Esophagus muscularis mucosa (tissue), 4 donors: ENCODE measurements at regions not wholly inside any gene's neighbourhood (a gene's known extent, or its start where the extent isn't known, plus 50 kb on each side); places are given as distances from the start of the nearest gene placed in this dataset.

Experiments
- EP300 ChIP-seq: sonication (generic); formaldehyde crosslinking; IDR thresholded peaks from one replicate; pipeline ENCODE4 v1.6.1; 2017; ENCODE audit warnings: antibody characterized with exemption
- POLR2A ChIP-seq: fragments of 450-650 bp; IDR thresholded peaks from one replicate; pipeline ENCODE4 v1.6.1; 2017; ENCODE audit warnings: antibody characterized with exemption, moderate library complexity, mild to moderate bottlenecking, low read depth
- TF ChIP-seq, protein P1 (sequence below), 3 experiments: fragments of 200-600 bp in 2 of 3; fragments of 450-650 bp in 1 of 3; sonication (generic) in 2 of 3; IDR thresholded peaks; one replicate each; pipeline ENCODE4 v1.5.1; 2017 to 2019; ENCODE audit warnings: antibody characterized with exemption in 3 of 3, mild to moderate bottlenecking in 2 of 3, moderate library complexity in 1 of 3

DNA sequence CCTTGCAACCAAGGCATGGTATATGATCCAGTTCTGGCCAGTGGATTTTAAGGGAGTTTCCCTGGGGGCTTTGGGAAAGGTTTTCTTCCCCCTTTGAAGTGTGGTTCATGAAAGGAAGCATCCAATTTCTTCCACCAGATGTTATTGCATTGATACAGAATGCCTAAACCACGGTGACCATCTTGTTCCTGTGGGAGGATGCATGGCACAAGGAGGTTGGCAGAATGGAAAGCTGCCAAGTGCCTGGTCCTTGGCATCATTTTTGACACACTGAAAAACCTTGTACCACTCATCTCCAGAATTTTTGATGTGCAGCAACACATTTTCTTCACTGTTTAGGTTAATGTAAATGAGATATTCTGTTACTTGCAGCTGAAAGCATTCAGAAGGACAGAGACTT, 55.2 kb upstream of the CXCR4 start:
- TF ChIP-seq, protein P1, sequence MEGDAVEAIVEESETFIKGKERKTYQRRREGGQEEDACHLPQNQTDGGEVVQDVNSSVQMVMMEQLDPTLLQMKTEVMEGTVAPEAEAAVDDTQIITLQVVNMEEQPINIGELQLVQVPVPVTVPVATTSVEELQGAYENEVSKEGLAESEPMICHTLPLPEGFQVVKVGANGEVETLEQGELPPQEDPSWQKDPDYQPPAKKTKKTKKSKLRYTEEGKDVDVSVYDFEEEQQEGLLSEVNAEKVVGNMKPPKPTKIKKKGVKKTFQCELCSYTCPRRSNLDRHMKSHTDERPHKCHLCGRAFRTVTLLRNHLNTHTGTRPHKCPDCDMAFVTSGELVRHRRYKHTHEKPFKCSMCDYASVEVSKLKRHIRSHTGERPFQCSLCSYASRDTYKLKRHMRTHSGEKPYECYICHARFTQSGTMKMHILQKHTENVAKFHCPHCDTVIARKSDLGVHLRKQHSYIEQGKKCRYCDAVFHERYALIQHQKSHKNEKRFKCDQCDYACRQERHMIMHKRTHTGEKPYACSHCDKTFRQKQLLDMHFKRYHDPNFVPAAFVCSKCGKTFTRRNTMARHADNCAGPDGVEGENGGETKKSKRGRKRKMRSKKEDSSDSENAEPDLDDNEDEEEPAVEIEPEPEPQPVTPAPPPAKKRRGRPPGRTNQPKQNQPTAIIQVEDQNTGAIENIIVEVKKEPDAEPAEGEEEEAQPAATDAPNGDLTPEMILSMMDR (IDR thresholded peaks at IDR 0.05): no peak
- TF ChIP-seq POLR2A (no peak), EP300 (no peak)
